ENCODE measurements at regions not wholly inside any gene's neighbourhood (a gene's known extent, or its start where the extent isn't known, plus 50 kb on each side); places are given as distances from the start of the nearest gene placed in this dataset.
"Not testable (repeated sequence)": the region's sequence is repeated elsewhere in the genome, so short reads cannot be mapped to it uniquely, and the experiment has no call there.

- DNase-seq = no peak
Observed at GRCh38 chr1:200316148-200316803, 93.6 kb downstream of the ZNF281 start.

GRCh38 chr1:200314085-200314750 lies 95.6 kb downstream of the ZNF281 start:
- DNase-seq = no peak

GRCh38 chr1:200311256-200311655 lies 98.6 kb downstream of the ZNF281 start:
- no peak for DNase-seq

GRCh38 chr1:200310824-200311223 lies 99.0 kb downstream of the ZNF281 start:
- DNase-seq = no peak

GRCh38 chr1:200307755-200308066 lies 102.1 kb downstream of the ZNF281 start:
- DNase-seq = no peak

GRCh38 chr1:200306944-200307754 lies 102.7 kb downstream of the ZNF281 start:
- DNase-seq = peak; percentile 11

- DNase-seq = peak; percentile 48
Observed at GRCh38 chr1:200305806-200306205, 104.0 kb downstream of the ZNF281 start.

- DNase-seq = no peak
Observed at GRCh38 chr1:200304171-200304570, 105.7 kb downstream of the ZNF281 start.

- no peak for DNase-seq
Observed at GRCh38 chr1:200302921-200303290, 106.9 kb downstream of the ZNF281 start.

- DNase-seq = peak; percentile 11
Observed at GRCh38 chr1:200302192-200302920, 107.5 kb downstream of the ZNF281 start.

- DNase-seq = no peak
Observed at GRCh38 chr1:200301152-200301551, 108.7 kb downstream of the ZNF281 start.

GRCh38 chr1:200299571-200299970 lies 110.3 kb downstream of the ZNF281 start:
- no peak for DNase-seq

- DNase-seq = no peak
Observed at GRCh38 chr1:200298242-200298641, 111.6 kb downstream of the ZNF281 start.

- DNase-seq = peak; percentile 22
Observed at GRCh38 chr1:200296091-200296661, 113.7 kb downstream of the ZNF281 start.

- no peak for DNase-seq
Observed at GRCh38 chr1:200294241-200294640, 115.6 kb downstream of the ZNF281 start.

GRCh38 chr1:200292699-200293098 lies 117.1 kb downstream of the ZNF281 start:
- DNase-seq = no peak

GRCh38 chr1:200291106-200291505 lies 118.7 kb downstream of the ZNF281 start:
- no peak for DNase-seq

- no peak for DNase-seq
Observed at GRCh38 chr1:200290010-200290685, 119.7 kb downstream of the ZNF281 start.

- DNase-seq = no peak
Observed at GRCh38 chr1:200288226-200288625, 121.6 kb downstream of the ZNF281 start.

- not testable (repeated sequence) for DNase-seq
Observed at GRCh38 chr1:200284236-200284635, 125.6 kb downstream of the ZNF281 start.

- no peak for DNase-seq
Observed at GRCh38 chr1:200282497-200283122, 127.2 kb downstream of the ZNF281 start.
